Natural killer cell (primary cell): ENCODE measurements at regions not wholly inside any gene's neighbourhood (a gene's known extent, or its start where the extent isn't known, plus 50 kb on each side); places are given as distances from the start of the nearest gene placed in this dataset.
"Not testable (repeated sequence)": the region's sequence is repeated elsewhere in the genome, so short reads cannot be mapped to it uniquely, and the experiment has no call there.

Experiments used
- ATAC-seq, 3 donors: fragments of 150-1000 bp in 2 of 3; fragments of 200-7000 bp in 1 of 3; cut with Tn5 transposase; 1 replicate in 1 of 3; 2 replicates in 2 of 3; pipeline ENCODE4 v1.10.0; 2021; ENCODE audit warnings: mild to moderate bottlenecking in 2 of 3, moderate library complexity in 2 of 3
- DNase-seq, 2 donors: peaks; one replicate each; pipeline versions ENCODE4 v3.0.0 to v3.0.0-alpha.2; 2013 to 2021; ENCODE audit warnings: mixed read lengths in 1 of 2
- H3K27ac ChIP-seq: one replicate; pipeline ENCODE4 v1.5.1; 2013; ENCODE audit warnings: mild to moderate bottlenecking, low read length
- H3K27me3 ChIP-seq: one replicate; pipeline ENCODE4 v1.6.1; 2013; ENCODE audit warnings: low read length; ENCODE audit not compliant: control insufficient read depth, insufficient read depth
- H3K36me3 ChIP-seq: one replicate; pipeline ENCODE4 v1.6.1; 2013; ENCODE audit warnings: low read length; ENCODE audit not compliant: control insufficient read depth, insufficient read depth
- H3K4me1 ChIP-seq: one replicate; pipeline ENCODE4 v1.6.1; 2013; ENCODE audit warnings: low read length; ENCODE audit not compliant: control insufficient read depth, insufficient read depth
- H3K4me3 ChIP-seq: one replicate; pipeline ENCODE4 v1.5.1; 2013; ENCODE audit warnings: low read length
- H3K9me3 ChIP-seq: one replicate; pipeline ENCODE4 v1.6.1; 2013; ENCODE audit warnings: low read length; ENCODE audit not compliant: control insufficient read depth, insufficient read depth
- H3K27ac Mint-ChIP-seq, 2 donors: one replicate each; pipeline ENCODE4 v1.8.0; 2022; ENCODE audit warnings: mild to moderate bottlenecking in 2 of 2, mixed read lengths in 2 of 2, moderate library complexity in 1 of 2
- H3K27me3 Mint-ChIP-seq, 2 donors: one replicate each; pipeline ENCODE4 v1.8.0; 2022; ENCODE audit warnings: low read depth in 2 of 2, mixed read lengths in 2 of 2
- H3K36me3 Mint-ChIP-seq: one replicate; pipeline ENCODE4 v1.8.0; 2022; ENCODE audit warnings: mixed read lengths
- H3K4me1 Mint-ChIP-seq, 2 donors: one replicate each; pipeline ENCODE4 v1.8.0; 2022; ENCODE audit warnings: mixed read lengths in 2 of 2
- H3K4me3 Mint-ChIP-seq: one replicate; pipeline ENCODE4 v1.8.0; 2022; ENCODE audit warnings: mild to moderate bottlenecking, moderate library complexity, mixed read lengths
- H3K9me3 Mint-ChIP-seq, 2 donors: one replicate each; pipeline ENCODE4 v1.8.0; 2022; ENCODE audit warnings: mixed read lengths in 2 of 2
- CTCF ChIP-seq: fragments of 200-600 bp; IDR thresholded peaks from one replicate; pipeline ENCODE4 v1.8.0; 2022; ENCODE audit warnings: antibody characterized with exemption
- WGBS: methylation state at CpG from one replicate; pipeline ENCODE4 v1.1.7; 2013; ENCODE audit warnings: missing lambda C conversion rate; ENCODE audit not compliant: insufficient coverage; 5-methylcytosine and 5-hydroxymethylcytosine counted together
- intact Hi-C: fragments of 100-400 bp; cut with micrococcal nuclease; formaldehyde crosslinking; loops from one replicate; pipeline ENCODE4 v1.14.2; 2022

GRCh38 chr4:165810726-165811125 is 62.3 kb upstream of the TLL1 start:
- Mint-ChIP-seq H3K9me3 (peaks cover 2 to 11% of the 10 kb centered on the region in 2 donors), H3K4me1 (no peaks in the 10 kb centered on the region), H3K36me3 (no peaks in the 10 kb centered on the region), H3K4me3 (no peak overlapping the region), H3K27me3 (no peaks in the 10 kb centered on the region), H3K27ac (no peak overlapping the region)
- no peak overlapping the region for H3K4me3 ChIP-seq
- H3K36me3 ChIP-seq, result no peaks in the 10 kb centered on the region
- no peak overlapping the region for H3K27ac ChIP-seq
- peaks cover 3% of the 10 kb centered on the region for H3K9me3 ChIP-seq
- ATAC-seq, result no peak
- no peak for DNase-seq
- intact Hi-C loops, result no loop called here
- H3K27me3 ChIP-seq, result no peaks in the 10 kb centered on the region
- WGBS, result 93% methylated on average over 2 of the region's 2 CpGs
- no peak for TF ChIP-seq CTCF
- H3K4me1 ChIP-seq, result no peaks in the 10 kb centered on the region

- H3K36me3 Mint-ChIP-seq, result no peaks in the 10 kb centered on the region
- H3K4me1 Mint-ChIP-seq, result no peaks in the 10 kb centered on the region
- H3K27me3 ChIP-seq, result no peaks in the 10 kb centered on the region
- no peak overlapping the region for H3K4me3 ChIP-seq
- H3K9me3 ChIP-seq, result peaks cover 1% of the 10 kb centered on the region
- H3K9me3 Mint-ChIP-seq, result peaks cover 5 to 17% of the 10 kb centered on the region in 2 donors
- TF ChIP-seq CTCF, result no peak
- DNase-seq, result no peak
- H3K27ac ChIP-seq, result no peak overlapping the region
- no peak overlapping the region for H3K4me3 Mint-ChIP-seq
- no peak for ATAC-seq
- H3K4me1 ChIP-seq, result no peaks in the 10 kb centered on the region
- no peak overlapping the region for H3K27ac Mint-ChIP-seq
- no peaks in the 10 kb centered on the region for H3K27me3 Mint-ChIP-seq
- intact Hi-C loops, result no loop called here
- no peaks in the 10 kb centered on the region for H3K36me3 ChIP-seq
Measured at GRCh38 chr4:165813606-165814005, 59.4 kb upstream of the TLL1 start.

GRCh38 chr4:165814256-165815020 is 58.6 kb upstream of the TLL1 start:
- Mint-ChIP-seq H3K27ac (no peak overlapping the region), H3K36me3 (no peaks in the 10 kb centered on the region), H3K4me3 (no peak overlapping the region), H3K9me3 (peaks cover 5 to 15% of the 10 kb centered on the region in 2 donors), H3K27me3 (no peaks in the 10 kb centered on the region), H3K4me1 (no peaks in the 10 kb centered on the region)
- ATAC-seq (no peak), DNase-seq (no peak)
- H3K27me3 ChIP-seq, result no peaks in the 10 kb centered on the region
- no peaks in the 10 kb centered on the region for H3K36me3 ChIP-seq
- no peak overlapping the region for H3K27ac ChIP-seq
- WGBS, result 86% methylated on average over 1 of the region's 4 CpGs
- no peak overlapping the region for H3K4me3 ChIP-seq
- intact Hi-C loops, result no loop called here
- no peaks in the 10 kb centered on the region for H3K4me1 ChIP-seq
- no peak for TF ChIP-seq CTCF
- peaks cover 9% of the 10 kb centered on the region for H3K9me3 ChIP-seq

- H3K4me3 Mint-ChIP-seq, H3K4me1 Mint-ChIP-seq, ATAC-seq, intact Hi-C loops, H3K36me3 ChIP-seq, H3K36me3 Mint-ChIP-seq, H3K4me3 ChIP-seq, H3K27me3 ChIP-seq, H3K27ac Mint-ChIP-seq, H3K27ac ChIP-seq, H3K4me1 ChIP-seq, H3K9me3 ChIP-seq, DNase-seq, H3K27me3 Mint-ChIP-seq: not testable (repeated sequence)
- 85% methylated on average over 6 of the region's 6 CpGs for WGBS
- H3K9me3 Mint-ChIP-seq, result peaks cover 10 to 19% of the 10 kb centered on the region in 2 donors
Measured at GRCh38 chr4:165819126-165819525, 53.9 kb upstream of the TLL1 start.
